GM18858 (cell line): ENCODE measurements at regions not wholly inside any gene's neighbourhood (a gene's known extent, or its start where the extent isn't known, plus 50 kb on each side); places are given as distances from the start of the nearest gene placed in this dataset.

Source experiments
- ATAC-seq: cut with Tn5 transposase; IDR thresholded peaks from one replicate; pipeline ENCODE4 v1.9.1; 2021; ENCODE audit not compliant: unreplicated experiment

DNA sequence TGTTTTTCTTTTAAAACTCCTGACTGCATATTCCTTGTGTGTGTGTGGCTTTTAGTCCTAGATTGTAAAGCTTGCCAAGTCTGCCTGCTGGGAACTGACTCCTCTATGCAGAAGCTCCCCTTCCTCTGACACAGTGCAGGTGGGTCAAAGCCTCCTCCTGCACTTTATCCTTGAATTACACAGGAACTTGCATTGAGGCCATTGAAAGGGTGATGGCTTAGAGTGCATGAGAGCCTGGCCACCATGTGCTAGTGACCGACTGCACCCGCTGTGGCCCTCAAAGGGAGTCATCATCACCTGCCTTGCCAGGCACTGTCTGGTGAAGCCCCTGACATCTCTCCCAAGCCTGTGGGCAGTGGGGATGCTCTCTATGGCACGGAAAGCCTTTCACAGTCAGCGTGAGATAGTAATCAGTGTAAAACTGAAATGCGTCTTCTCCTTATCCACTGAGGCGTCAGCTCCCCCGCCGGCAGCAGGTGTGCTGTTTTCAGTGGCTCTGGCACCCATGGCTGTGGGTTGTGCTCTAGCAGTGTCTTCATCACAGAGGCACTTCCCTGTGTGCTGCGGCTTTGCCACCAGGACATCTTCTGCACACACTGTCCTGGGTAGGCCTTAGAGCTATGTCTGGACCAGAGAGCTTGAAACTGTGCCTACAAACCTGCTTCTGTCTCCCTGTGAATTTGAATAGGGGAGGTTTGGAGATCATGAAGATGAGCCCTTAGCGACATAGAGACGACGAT lies 87.9 kb downstream of the THBS2 start:
- no peak for ATAC-seq

DNA sequence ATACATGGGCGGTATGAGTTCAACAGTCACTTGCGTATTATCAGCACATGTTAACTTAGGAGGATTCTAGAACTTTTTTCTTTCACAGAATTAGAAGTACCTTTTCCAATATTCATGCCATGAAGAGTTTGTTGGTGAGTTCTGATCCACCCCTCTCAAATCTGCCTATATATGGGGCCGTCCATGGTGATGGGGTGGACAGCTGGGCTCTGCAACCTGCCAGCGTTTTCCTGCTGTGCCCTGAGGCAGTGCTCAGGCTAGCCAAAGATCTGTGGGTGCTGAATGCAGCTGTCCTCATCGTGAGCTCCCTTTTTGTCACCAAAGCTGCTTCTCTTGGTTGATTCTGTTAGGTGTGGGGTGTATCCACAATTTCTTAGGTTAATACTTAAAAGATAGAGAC lies 88.7 kb downstream of the THBS2 start:
- ATAC-seq = no peak

DNA sequence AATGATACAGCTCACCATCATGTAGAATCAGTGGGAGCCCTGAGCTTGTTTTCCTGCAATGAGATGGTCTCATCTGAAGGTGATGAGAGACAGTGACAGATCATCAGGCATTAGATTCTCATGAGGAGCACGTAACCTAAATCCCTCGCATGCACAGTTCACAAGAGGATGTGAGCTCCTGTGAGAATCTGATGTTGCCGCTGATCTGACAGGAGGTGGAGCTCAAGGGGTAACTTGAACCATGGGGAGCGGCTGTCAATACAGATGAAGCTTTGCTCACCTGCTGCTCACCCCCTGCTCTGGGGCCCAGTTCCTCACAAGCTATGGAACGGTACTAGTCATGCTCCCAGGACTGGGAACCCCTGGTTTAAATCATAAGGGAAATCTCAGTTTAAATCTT lies 89.2 kb downstream of the THBS2 start:
- no peak for ATAC-seq

- no peak for ATAC-seq
Observed at GRCh38 chr6:169163411-169163901, 90.2 kb downstream of the THBS2 start.

DNA sequence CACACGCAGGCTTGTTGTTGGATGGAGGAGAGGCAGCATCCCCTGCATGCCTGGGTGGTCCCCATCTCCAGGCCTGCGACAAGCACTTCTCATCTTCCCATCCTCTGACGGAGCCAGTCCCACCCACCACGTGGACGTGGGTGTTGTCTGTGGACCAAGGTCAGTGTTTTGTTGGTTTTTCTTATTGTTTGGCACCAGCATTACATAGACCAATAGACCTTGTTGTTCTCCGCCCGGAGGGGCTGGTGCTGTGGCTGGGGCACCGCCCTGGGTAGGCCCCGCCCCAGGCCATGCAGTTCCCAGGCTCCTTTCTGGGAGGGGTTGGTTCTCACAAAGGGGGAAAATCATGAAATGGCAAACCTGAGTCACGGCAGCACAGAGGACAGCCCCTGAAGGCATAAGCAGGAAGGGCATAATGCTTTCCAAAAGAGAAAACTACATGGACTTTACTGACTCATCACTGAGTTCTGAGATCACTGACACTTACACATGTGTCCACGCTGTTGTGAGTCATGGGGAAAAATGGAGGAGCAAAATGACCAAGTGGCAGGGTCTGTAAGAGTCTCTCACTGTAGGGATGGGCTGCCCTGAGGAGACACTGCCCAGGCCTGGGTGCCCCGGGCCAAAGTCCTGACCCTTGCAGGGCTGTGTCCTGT lies 90.8 kb downstream of the THBS2 start:
- no peak for ATAC-seq

DNA sequence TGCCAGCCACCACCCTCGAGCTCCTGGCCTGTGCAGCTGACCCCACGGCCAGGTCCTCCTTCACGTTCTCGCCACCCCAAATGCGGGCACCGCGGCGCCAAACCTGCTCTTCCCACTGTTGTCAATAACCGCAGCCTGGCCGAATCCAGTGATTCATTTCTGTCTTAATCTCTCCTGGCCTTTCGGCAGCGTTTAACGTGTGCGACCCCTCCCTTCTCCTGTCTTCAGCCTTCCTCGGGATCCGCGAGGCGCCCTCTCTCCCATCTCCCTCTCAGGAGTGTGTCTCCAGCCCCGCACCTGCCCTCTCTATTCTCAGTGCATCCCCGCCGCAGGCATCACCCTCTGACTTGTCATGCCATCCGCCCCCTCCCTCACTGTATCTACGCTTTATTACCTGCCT lies 91.4 kb downstream of the THBS2 start:
- ATAC-seq = no peak

- no peak for ATAC-seq
Observed at GRCh38 chr6:169161572-169162167, 92.0 kb downstream of the THBS2 start.

DNA sequence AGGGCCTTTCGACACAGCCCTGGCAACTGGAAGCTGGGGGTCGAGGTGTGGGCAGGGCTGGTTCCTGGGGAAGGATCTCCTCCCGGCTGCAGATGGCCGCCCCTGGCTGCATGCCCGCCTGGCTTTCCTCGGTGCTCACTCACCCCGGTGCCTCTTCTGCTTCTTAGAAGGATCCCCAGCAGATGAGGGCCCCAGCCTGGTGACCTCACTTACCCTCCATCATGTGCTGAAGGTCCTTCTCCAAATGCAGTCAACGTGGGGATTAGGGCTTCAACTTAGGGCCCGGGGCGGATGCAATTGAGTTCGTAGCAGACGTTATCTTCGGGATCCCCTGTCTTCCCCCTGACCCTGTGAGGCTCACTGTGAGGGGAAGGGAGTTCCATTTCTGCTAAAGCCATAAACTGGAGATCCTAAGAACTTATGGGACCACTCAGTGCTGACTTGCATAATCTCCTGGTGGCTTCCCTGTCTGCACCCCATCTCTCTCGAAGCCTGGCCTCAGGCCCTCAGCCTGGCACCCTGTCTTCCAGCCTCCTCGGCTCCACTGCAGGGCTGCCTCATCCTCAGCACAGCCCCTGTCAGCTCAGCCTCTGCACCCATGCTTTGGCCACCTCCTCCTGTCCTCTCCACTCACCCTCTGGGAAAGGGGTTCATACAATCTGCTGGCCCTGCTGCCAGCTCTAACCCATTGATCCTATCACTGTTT lies 92.6 kb downstream of the THBS2 start:
- no peak for ATAC-seq

DNA sequence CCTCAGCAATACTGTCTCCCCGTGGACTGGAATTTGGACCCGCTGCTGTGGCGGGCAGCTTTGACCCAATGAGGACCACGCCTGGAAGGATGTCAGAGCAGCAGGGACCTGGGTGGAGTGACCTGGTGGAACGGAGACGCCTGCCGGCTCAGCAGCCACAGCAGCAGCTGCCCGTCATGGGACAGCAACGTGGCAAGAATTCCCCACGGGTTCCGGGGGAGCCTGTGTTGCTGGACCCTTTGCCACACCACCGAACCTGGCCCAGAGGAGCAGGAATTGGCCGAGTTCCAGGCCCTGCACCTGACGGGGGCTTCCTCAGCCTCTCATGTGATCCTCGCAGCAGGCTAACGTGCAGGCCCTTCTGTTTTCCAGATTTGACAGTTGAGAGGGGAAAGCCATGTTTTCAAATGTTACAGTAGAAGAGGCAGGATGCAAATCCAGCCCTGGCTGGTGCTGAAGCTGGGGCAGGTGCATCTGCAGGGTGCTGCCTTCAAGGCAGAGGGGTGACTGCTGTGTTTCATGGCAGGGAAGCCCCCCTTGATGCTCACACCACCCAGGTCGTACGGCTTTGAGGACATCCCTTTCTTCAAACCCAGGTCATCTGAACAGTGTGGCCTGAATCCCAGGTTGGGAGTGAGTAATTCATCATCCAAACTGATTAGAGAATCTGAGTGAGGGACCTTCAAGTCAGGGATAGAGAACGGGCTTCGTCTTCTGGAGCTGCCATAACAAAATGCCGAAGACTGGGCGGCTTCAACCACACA lies 93.4 kb downstream of the THBS2 start:
- no peak for ATAC-seq

GRCh38 chr6:169159331-169159730 lies 94.3 kb downstream of the THBS2 start:
- no peak for ATAC-seq

- ATAC-seq = no peak
Observed at GRCh38 chr6:169158691-169159090, 95.0 kb downstream of the THBS2 start.

GRCh38 chr6:169158174-169158573 lies 95.5 kb downstream of the THBS2 start:
- no peak for ATAC-seq

GRCh38 chr6:169157197-169158148 lies 96.2 kb downstream of the THBS2 start:
- ATAC-seq = no peak

DNA sequence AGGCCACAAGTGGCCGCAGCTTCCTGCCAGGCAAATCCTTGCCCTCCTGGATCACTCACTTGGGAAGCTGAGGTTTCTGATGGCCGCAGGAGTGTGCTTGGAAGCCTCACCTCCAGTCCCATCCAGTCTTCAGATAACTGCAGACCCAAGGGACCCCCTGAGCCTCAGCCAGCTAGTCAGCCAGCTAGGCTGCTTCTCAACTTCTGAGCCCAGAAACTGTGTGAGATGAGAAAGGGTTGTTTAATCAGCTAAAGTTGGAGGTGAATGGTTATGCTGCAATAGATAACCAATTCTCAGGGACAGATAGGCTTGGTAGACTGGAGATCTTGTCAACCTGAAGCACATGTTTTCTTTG lies 96.9 kb downstream of the THBS2 start:
- ATAC-seq = no peak

- no peak for ATAC-seq
Observed at GRCh38 chr6:169156108-169156792, 97.4 kb downstream of the THBS2 start.

DNA sequence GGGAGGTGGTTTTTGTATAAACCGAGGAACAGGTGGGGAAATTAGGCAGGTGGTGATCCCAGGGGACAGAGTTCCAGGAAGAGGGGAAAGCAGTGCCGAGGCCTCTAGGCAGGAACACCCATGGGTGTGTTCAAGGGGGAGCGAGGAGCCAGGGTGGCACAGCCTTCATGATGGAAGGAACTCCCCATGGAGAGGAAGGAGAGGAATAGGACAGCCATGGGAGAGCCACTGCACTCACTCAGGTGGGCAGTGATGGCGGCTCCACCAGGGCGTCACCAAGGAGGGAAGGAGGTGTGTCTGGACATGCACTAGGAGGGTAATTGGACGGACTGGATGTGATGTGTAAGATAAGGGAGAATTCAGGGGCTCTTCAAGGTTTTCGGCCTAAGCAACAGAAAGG lies 98.2 kb downstream of the THBS2 start:
- no peak for ATAC-seq

DNA sequence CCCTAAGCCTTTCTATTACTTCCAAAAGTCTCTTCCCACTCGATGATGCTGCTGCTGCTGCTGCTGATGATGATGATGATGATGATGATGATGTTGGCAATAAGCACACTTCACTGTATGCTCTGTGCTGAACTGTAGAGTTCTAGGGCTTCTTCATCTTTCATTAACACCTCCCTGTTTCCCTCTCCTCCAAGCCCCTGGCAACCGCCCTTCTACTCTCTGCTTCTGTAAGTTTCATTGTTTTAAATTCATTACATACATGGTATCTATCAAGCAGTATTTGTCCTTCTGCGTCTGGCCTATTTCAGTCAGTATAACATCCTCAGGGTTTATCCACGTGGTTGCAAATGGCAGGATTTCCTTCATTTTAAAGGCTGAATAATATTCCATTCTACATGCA lies 100.2 kb downstream of the THBS2 start:
- no peak for ATAC-seq

GRCh38 chr6:169146521-169146920 lies 107.1 kb downstream of the THBS2 start:
- no peak for ATAC-seq

- ATAC-seq = no peak
Observed at GRCh38 chr6:169145991-169146501, 107.6 kb downstream of the THBS2 start.
